SK-N-SH (cell line): ENCODE measurements at regions not wholly inside any gene's neighbourhood (a gene's known extent, or its start where the extent isn't known, plus 50 kb on each side); places are given as distances from the start of the nearest gene placed in this dataset.

Source experiments
- CTCF ChIA-PET: fragments of 300-600, 350-600 bp; formaldehyde crosslinking; extraction: SDS; loops from one replicate; lab custom pipeline; 2021; lab: Yijun Ruan, JAX
- POLR2A ChIA-PET: fragments of 350-600 bp; sonication (Branson Sonifier 250); formaldehyde crosslinking; extraction: SDS; loops from one replicate; lab custom pipeline; 2020; ENCODE audit warnings: antibody characterized with exemption, inconsistent platforms; lab: Yijun Ruan, JAX
- DNase-seq: peaks from one replicate; pipeline ENCODE4 v3.0.0; 2012
- H2AFZ ChIP-seq: fragments of 200-600 bp; sonication (generic); 2 replicates; pipeline ENCODE4 v1.8.1; 2016; ENCODE audit warnings: antibody characterized with exemption, mild to moderate bottlenecking, low read depth
- H3F3A ChIP-seq: fragments of 200-600 bp; sonication (generic); replicated peaks from 2 replicates; pipeline ENCODE3; 2016; ENCODE audit warnings: antibody characterized with exemption, mild to moderate bottlenecking; ENCODE audit not compliant: insufficient read depth
- H3K27ac ChIP-seq, 2 experiments: fragments of 200-500 bp in 1 of 2; fragments of 200-600 bp in 1 of 2; sonication (Bioruptor generic) in 1 of 2; sonication (generic), shearing (Covaris generic) in 1 of 2; 2 replicates each; pipeline versions ENCODE4 v1.5.1 to v1.6.1; 2014 to 2016; ENCODE audit warnings: low read depth in 2 of 2, inconsistent platforms in 1 of 2, low read length in 1 of 2, mild to moderate bottlenecking in 1 of 2, mixed read lengths in 1 of 2
- H3K27me3 ChIP-seq: fragments of 200-600 bp; sonication (generic), shearing (Covaris generic); 2 replicates; pipeline ENCODE4 v1.6.1; 2016; ENCODE audit warnings: mixed run types; ENCODE audit not compliant: insufficient read depth
- H3K36me3 ChIP-seq, 2 experiments: fragments of 200-500 bp in 1 of 2; fragments of 200-600 bp in 1 of 2; sonication (Bioruptor generic) in 1 of 2; sonication (generic) in 1 of 2; replicated peaks in 1 of 2; 2 replicates each; pipeline versions ENCODE3 to v1.5.1; 2014 to 2016; ENCODE audit warnings: low read length in 1 of 2, mild to moderate bottlenecking in 1 of 2; ENCODE audit not compliant: insufficient read depth in 2 of 2, control insufficient read depth in 1 of 2
- H3K4me1 ChIP-seq, 2 experiments: fragments of 200-500 bp in 1 of 2; fragments of 200-600 bp in 1 of 2; sonication (Bioruptor generic) in 1 of 2; sonication (generic), shearing (Covaris generic) in 1 of 2; 2 replicates each; pipeline versions ENCODE4 v1.5.1 to v1.6.1; 2014 to 2016; ENCODE audit warnings: low read depth in 1 of 2, low read length in 1 of 2, mixed run types in 1 of 2; ENCODE audit not compliant: insufficient read depth in 2 of 2, control insufficient read depth in 1 of 2
- H3K4me2 ChIP-seq: fragments of 200-600 bp; sonication (generic), shearing (Covaris generic); 2 replicates; pipeline ENCODE4 v1.6.1; 2017; ENCODE audit warnings: mixed run types
- H3K4me3 ChIP-seq, 2 experiments: fragments of 200-500 bp in 1 of 2; fragments of 200-600 bp in 1 of 2; sonication (Bioruptor generic) in 1 of 2; sonication (generic), shearing (Covaris generic) in 1 of 2; 2 replicates each; pipeline versions ENCODE4 v1.5.1 to v1.8.1; 2014 to 2016; ENCODE audit warnings: low read depth in 2 of 2, inconsistent platforms in 1 of 2, low read length in 1 of 2, mild to moderate bottlenecking in 1 of 2, mixed read lengths in 1 of 2, moderate library complexity in 1 of 2
- H3K79me2 ChIP-seq: fragments of 200-600 bp; sonication (generic); 2 replicates; pipeline ENCODE4 v1.8.1; 2017; ENCODE audit warnings: mild to moderate bottlenecking; ENCODE audit not compliant: insufficient read depth
- H3K9ac ChIP-seq: fragments of 200-600 bp; sonication (generic); 2 replicates; pipeline ENCODE4 v1.6.1; 2017; ENCODE audit warnings: mixed run types
- H3K9me2 ChIP-seq: fragments of 200-600 bp; sonication (generic); 2 replicates; pipeline ENCODE4 v1.6.1; 2017; ENCODE audit warnings: mixed run types
- H3K9me3 ChIP-seq: fragments of 200-600 bp; sonication (generic); 2 replicates; pipeline ENCODE4 v1.6.1; 2017; ENCODE audit warnings: mixed run types, mild to moderate bottlenecking, moderate library complexity
- H4K20me1 ChIP-seq: fragments of 200-600 bp; sonication (generic); 2 replicates; pipeline ENCODE4 v1.6.1; 2017; ENCODE audit warnings: mild to moderate bottlenecking, mixed run types; ENCODE audit not compliant: insufficient read depth
- CTCF ChIP-seq: fragments of 200-600 bp; sonication (generic); IDR thresholded peaks from 2 replicates; pipeline ENCODE4 v1.6.1; 2017; ENCODE audit warnings: antibody characterized with exemption, mild to moderate bottlenecking, moderate library complexity
- EP300 ChIP-seq, 2 experiments: IDR thresholded peaks; 2 replicates each; pipeline versions ENCODE4 v1.4.0 to v1.6.1; 2012; ENCODE audit warnings: borderline replicate concordance in 1 of 2, low read depth in 1 of 2, low read length in 1 of 2
- EZH2phosphoT487 ChIP-seq: fragments of 200-600 bp; sonication (generic); IDR thresholded peaks from 2 replicates; pipeline ENCODE4 v1.6.1; 2017; ENCODE audit warnings: low read depth, mixed run types, mild to moderate bottlenecking, antibody characterized with exemption, moderate library complexity, borderline replicate concordance
- FOXJ3 ChIP-seq: sonication (generic); formaldehyde crosslinking; IDR thresholded peaks from 2 replicates; pipeline ENCODE4 v1.5.1; 2020; ENCODE audit warnings: mild to moderate bottlenecking, missing genetic modification reagents
- FOXM1 ChIP-seq: IDR thresholded peaks from 2 replicates; pipeline ENCODE4 v1.4.0; 2012; ENCODE audit warnings: low read depth, mild to moderate bottlenecking
- GATA2 ChIP-seq: sonication (generic); formaldehyde crosslinking; IDR thresholded peaks from 2 replicates; pipeline ENCODE4 v1.5.0; 2020; ENCODE audit warnings: mild to moderate bottlenecking, missing genetic modification reagents
- IRF3 ChIP-seq: fragments of 150-350 bp; IDR thresholded peaks from 2 replicates; pipeline ENCODE4 v1.6.1; 2016; ENCODE audit warnings: mild to moderate bottlenecking, low read depth, low read length
- JUND ChIP-seq: IDR thresholded peaks from 2 replicates; pipeline ENCODE4 v1.4.0; 2012
- MEF2A ChIP-seq: IDR thresholded peaks from 2 replicates; pipeline ENCODE4 v1.4.0; 2012; ENCODE audit warnings: low read depth, borderline replicate concordance
- NFIC ChIP-seq: IDR thresholded peaks from 2 replicates; pipeline ENCODE4 v1.4.0; 2012; ENCODE audit warnings: borderline replicate concordance
- NRF1 ChIP-seq: IDR thresholded peaks from 2 replicates; pipeline ENCODE4 v1.6.1; 2012; ENCODE audit warnings: low read depth, mild to moderate bottlenecking, low read length
- PBX3 ChIP-seq: IDR thresholded peaks from 2 replicates; pipeline ENCODE4; 2012
- POLR2AphosphoS5 ChIP-seq: IDR thresholded peaks from 2 replicates; pipeline ENCODE4 v1.6.1; 2012; ENCODE audit warnings: low read depth, low read length
- RCOR1 ChIP-seq: fragments of 150-350 bp; IDR thresholded peaks from 2 replicates; pipeline ENCODE4 v1.6.1; 2017; ENCODE audit warnings: antibody characterized with exemption, low read length
- REST ChIP-seq: IDR thresholded peaks from 2 replicates; pipeline ENCODE4 v1.6.1; 2012; ENCODE audit warnings: mild to moderate bottlenecking, low read depth, low read length, moderate library complexity
- SIN3A ChIP-seq: IDR thresholded peaks from 2 replicates; pipeline ENCODE4 v1.6.1; 2012; ENCODE audit warnings: low read depth, mild to moderate bottlenecking, low read length, moderate library complexity, borderline replicate concordance
- SMC3 ChIP-seq: IDR thresholded peaks from 2 replicates; pipeline ENCODE4 v1.6.1; 2012; ENCODE audit warnings: low read depth, low read length, improper control_type of control experiment
- TCF12 ChIP-seq: IDR thresholded peaks from 2 replicates; pipeline ENCODE4 v1.4.0; 2012
- WGBS: methylation state at CpG from one replicate; pipeline ENCODE4 v1.1.6; 2017; ENCODE audit warnings: low lambda C conversion rate; 5-methylcytosine and 5-hydroxymethylcytosine counted together

GRCh38 chr9:107905308-107906020 lies 415.9 kb upstream of the KLF4 start:
- CTCF ChIA-PET, result no interaction called here
- Histone ChIP-seq H2AFZ (no peak overlapping the region), H3K27ac (no peak overlapping the region), H3K9ac (no peak overlapping the region), H3K4me3 (no peak overlapping the region), H3K9me3 (no peaks in the 10 kb centered on the region), H3K4me2 (no peak overlapping the region), H3K36me3 (no peaks in the 10 kb centered on the region), H3K79me2 (no peaks in the 10 kb centered on the region), H3K4me1 (no peaks in the 10 kb centered on the region), H3K9me2 (no peaks in the 10 kb centered on the region), H3F3A (no peaks in the 10 kb centered on the region), H4K20me1 (no peaks in the 10 kb centered on the region), H3K27me3 (no peaks in the 10 kb centered on the region)
- POLR2A ChIA-PET, result no interaction called here
- TF ChIP-seq CTCF, result no peak
- no peak for TF ChIP-seq GATA2 (CRISPR knock-in tag)
- TF ChIP-seq REST, result no peak
- TF ChIP-seq RCOR1, result no peak
- no peak for TF ChIP-seq NRF1
- no peak for TF ChIP-seq POLR2AphosphoS5
- TF ChIP-seq FOXM1, result no peak
- no peak for TF ChIP-seq TCF12
- no peak for TF ChIP-seq SMC3
- TF ChIP-seq SIN3A, result no peak
- TF ChIP-seq EZH2phosphoT487, result no peak
- TF ChIP-seq EP300 (IDR thresholded peaks at IDR 0.05; ENCODE audit: borderline replicate concordance in 1 of 2, low read depth in 1 of 2, low read length in 1 of 2), result no peak
- no peak for TF ChIP-seq FOXJ3 (CRISPR knock-in tag)
- no peak for TF ChIP-seq IRF3
- TF ChIP-seq MEF2A, result no peak
- no peak for TF ChIP-seq PBX3
- no peak for TF ChIP-seq JUND
- TF ChIP-seq NFIC, result no peak
- DNase-seq, result no peak
- 22% methylated on average over 2 of the region's 2 CpGs for WGBS
